CD14-positive monocyte (primary cell): ENCODE measurements at regions not wholly inside any gene's neighbourhood (a gene's known extent, or its start where the extent isn't known, plus 50 kb on each side); places are given as distances from the start of the nearest gene placed in this dataset.

Experiments
- DNase-seq, 3 donors: peaks; one replicate each; pipeline ENCODE4 v3.0.0-alpha.2; 2011 to 2022
- H2AFZ ChIP-seq: 2 replicates; pipeline ENCODE4 v1.6.0; 2012; ENCODE audit warnings: mild to moderate bottlenecking, low read depth, low read length, inconsistent platforms; ENCODE audit not compliant: insufficient read depth, poor library complexity, severe bottlenecking
- H3K27ac ChIP-seq, 2 donors: 1 replicate in 1 of 2; 2 replicates in 1 of 2; pipeline ENCODE4 v1.5.1; 2012 to 2013; ENCODE audit warnings: low read length in 2 of 2, control low read depth in 1 of 2, inconsistent platforms in 1 of 2, low read depth in 1 of 2, mild to moderate bottlenecking in 1 of 2
- H3K27me3 ChIP-seq, 2 donors: one replicate each; pipeline versions ENCODE4 v1.6.0 to v1.6.1; 2011 to 2013; ENCODE audit warnings: low read length in 2 of 2; ENCODE audit not compliant: control insufficient read depth in 2 of 2, insufficient read depth in 2 of 2
- H3K36me3 ChIP-seq, 2 donors: replicated peaks in 1 of 2; 1 replicate in 1 of 2; 2 replicates in 1 of 2; pipeline versions ENCODE4 v1.5.1 to v1.6.1; 2012 to 2013; ENCODE audit warnings: low read length in 2 of 2, control low read depth in 1 of 2, inconsistent platforms in 1 of 2, mild to moderate bottlenecking in 1 of 2; ENCODE audit not compliant: insufficient read depth in 2 of 2, control insufficient read depth in 1 of 2
- H3K4me1 ChIP-seq, 2 donors: 1 replicate in 1 of 2; 2 replicates in 1 of 2; pipeline versions ENCODE4 v1.5.1 to v1.6.1; 2012 to 2013; ENCODE audit warnings: low read length in 2 of 2, control low read depth in 1 of 2, inconsistent platforms in 1 of 2, mild to moderate bottlenecking in 1 of 2, moderate library complexity in 1 of 2; ENCODE audit not compliant: insufficient read depth in 2 of 2, control insufficient read depth in 1 of 2
- H3K4me2 ChIP-seq: replicated peaks from 2 replicates; pipeline ENCODE3; 2012; ENCODE audit warnings: low read length, moderate library complexity, mild to moderate bottlenecking; ENCODE audit not compliant: poor library complexity, severe bottlenecking; ENCODE audit errors: extremely low read depth
- H3K4me3 ChIP-seq, 3 experiments: fragments of 200-600 bp in 1 of 3; sonication (generic) in 1 of 3; replicated peaks in 1 of 3; 1 replicate in 2 of 3; 2 replicates in 1 of 3; pipeline ENCODE4 v1.5.1; 2011 to 2013; ENCODE audit warnings: low read length in 3 of 3, mild to moderate bottlenecking in 3 of 3, control low read depth in 2 of 3, low read depth in 2 of 3, inconsistent platforms in 1 of 3, moderate library complexity in 1 of 3
- H3K79me2 ChIP-seq: 2 replicates; pipeline ENCODE4 v1.6.0; 2012; ENCODE audit warnings: mild to moderate bottlenecking, control low read depth, inconsistent platforms, low read length, moderate library complexity; ENCODE audit not compliant: insufficient read depth
- H3K9ac ChIP-seq: 2 replicates; pipeline ENCODE4 v1.6.0; 2017; ENCODE audit warnings: low read length, mild to moderate bottlenecking; ENCODE audit not compliant: insufficient read depth, poor library complexity, severe bottlenecking
- H3K9me3 ChIP-seq, 2 donors: replicated peaks in 1 of 2; 1 replicate in 1 of 2; 2 replicates in 1 of 2; pipeline versions ENCODE4 v1.5.1 to v1.6.1; 2012 to 2013; ENCODE audit warnings: low read length in 2 of 2, control low read depth in 1 of 2; ENCODE audit not compliant: control insufficient read depth in 1 of 2, insufficient read depth in 1 of 2
- H4K20me1 ChIP-seq: 2 replicates; pipeline ENCODE4 v1.6.0; 2012; ENCODE audit warnings: mild to moderate bottlenecking, low read length, control low read depth, moderate library complexity; ENCODE audit not compliant: insufficient read depth
- H3K27ac Mint-ChIP-seq, 7 donors: one replicate each; pipeline ENCODE4 v1.8.0; 2020; ENCODE audit warnings: mild to moderate bottlenecking in 7 of 7, mixed read lengths in 7 of 7, moderate library complexity in 6 of 7, inconsistent platforms in 2 of 7
- H3K27me3 Mint-ChIP-seq, 3 donors: one replicate each; pipeline ENCODE4 v1.8.0; 2021 to 2022; ENCODE audit warnings: low read depth in 3 of 3, mild to moderate bottlenecking in 3 of 3, mixed read lengths in 3 of 3, moderate library complexity in 3 of 3, inconsistent platforms in 1 of 3
- H3K36me3 Mint-ChIP-seq, 2 donors: one replicate each; pipeline ENCODE4 v1.8.0; 2020; ENCODE audit warnings: mixed read lengths in 2 of 2, inconsistent platforms in 1 of 2, mild to moderate bottlenecking in 1 of 2
- H3K4me1 Mint-ChIP-seq: one replicate; pipeline ENCODE4 v1.8.0; 2020; ENCODE audit warnings: mild to moderate bottlenecking, mixed read lengths
- H3K4me3 Mint-ChIP-seq, 2 donors: one replicate each; pipeline ENCODE4 v1.8.0; 2020; ENCODE audit warnings: mild to moderate bottlenecking in 2 of 2, mixed read lengths in 2 of 2, moderate library complexity in 1 of 2
- H3K9me3 Mint-ChIP-seq, 7 donors: one replicate each; pipeline ENCODE4 v1.8.0; 2020 to 2022; ENCODE audit warnings: mixed read lengths in 7 of 7, mild to moderate bottlenecking in 6 of 7, moderate library complexity in 6 of 7, inconsistent platforms in 2 of 7
- CTCF ChIP-seq: fragments of 200-600 bp; IDR thresholded peaks from one replicate; pipeline ENCODE4 v1.8.0; 2022; ENCODE audit warnings: antibody characterized with exemption, mild to moderate bottlenecking
- WGBS: methylation state at CpG from one replicate; pipeline ENCODE4 v1.1.5; 2013; ENCODE audit warnings: missing lambda C conversion rate; ENCODE audit not compliant: insufficient coverage; 5-methylcytosine and 5-hydroxymethylcytosine counted together
- intact Hi-C, 2 donors: fragments of 100-400 bp; cut with micrococcal nuclease; formaldehyde crosslinking; loops; one replicate each; pipeline versions ENCODE4 v1.15.0 to v1.15.1; 2023

GRCh38 chr17:5675625-5676421 lies 91.5 kb upstream of the NLRP1 start:
- Mint-ChIP-seq H3K36me3 (no peaks in the 10 kb centered on the region), H3K4me1 (peaks cover 12% of the 10 kb centered on the region), H3K27ac (no peak overlapping the region), H3K4me3 (no peak overlapping the region), H3K9me3 (peaks cover 0 to 4% (median 2%) of the 10 kb centered on the region in 7 donors), H3K27me3 (peaks cover 6 to 13% (median 10%) of the 10 kb centered on the region in 3 donors)
- Histone ChIP-seq H3K4me1 (peaks cover 13% of the 10 kb centered on the region in 2 donors), H4K20me1 (no peaks in the 10 kb centered on the region), H3K79me2 (no peaks in the 10 kb centered on the region), H3K4me3 (no peak overlapping the region), H2AFZ (no peak overlapping the region), H3K9ac (no peak overlapping the region), H3K9me3 (no peaks in the 10 kb centered on the region), H3K27ac (no peak overlapping the region), H3K27me3 (peaks cover 0 to 5% of the 10 kb centered on the region in 2 donors), H3K36me3 (no peaks in the 10 kb centered on the region), H3K4me2 (no peak overlapping the region)
- no peak for TF ChIP-seq CTCF
- 51% methylated on average over 3 of the region's 6 CpGs for WGBS
- no peak for DNase-seq
- intact Hi-C loops: no loop called here

- Mint-ChIP-seq H3K4me1 (peaks cover 9% of the 10 kb centered on the region), H3K27ac (no peak overlapping the region), H3K36me3 (no peaks in the 10 kb centered on the region), H3K4me3 (no peak overlapping the region), H3K9me3 (peaks cover 0 to 4% (median 2%) of the 10 kb centered on the region in 7 donors), H3K27me3 (peaks cover 10 to 23% (median 12%) of the 10 kb centered on the region in 3 donors)
- no peaks in the 10 kb centered on the region for H3K36me3 ChIP-seq
- H3K9me3 ChIP-seq: no peaks in the 10 kb centered on the region
- no peak overlapping the region for H3K27ac ChIP-seq
- no peak overlapping the region for H2AFZ ChIP-seq
- no CpG with 5 or more reads among the region's 1 CpG for WGBS
- H3K4me3 ChIP-seq: no peak overlapping the region
- no peaks in the 10 kb centered on the region for H4K20me1 ChIP-seq
- H3K4me2 ChIP-seq: no peak overlapping the region
- H3K9ac ChIP-seq: no peak overlapping the region
- no peak for DNase-seq
- no peak for TF ChIP-seq CTCF
- H3K4me1 ChIP-seq: peaks cover 8 to 9% of the 10 kb centered on the region in 2 donors
- intact Hi-C loops: no loop called here
- peaks cover 0 to 5% of the 10 kb centered on the region in 2 donors for H3K27me3 ChIP-seq
- no peaks in the 10 kb centered on the region for H3K79me2 ChIP-seq
Measured at GRCh38 chr17:5677620-5678019, 93.3 kb upstream of the NLRP1 start.
